Ascending aorta (tissue), 2 donors: ENCODE measurements at regions not wholly inside any gene's neighbourhood (a gene's known extent, or its start where the extent isn't known, plus 50 kb on each side); places are given as distances from the start of the nearest gene placed in this dataset.

Experiments used
- DNase-seq, 2 donors: peaks; one replicate each; pipeline ENCODE4 v3.0.0-alpha.2; 2019; ENCODE audit warnings: low spot score in 2 of 2
- H3K27ac ChIP-seq, 2 donors: fragments of 200-600 bp; sonication (generic); one replicate each; pipeline ENCODE4 v1.5.1; 2016 to 2017; ENCODE audit warnings: mild to moderate bottlenecking in 1 of 2
- H3K27me3 ChIP-seq: fragments of 200-600 bp; sonication (generic); one replicate; pipeline ENCODE4 v1.5.1; 2017
- H3K36me3 ChIP-seq, 2 donors: fragments of 200-600 bp; sonication (generic); one replicate each; pipeline ENCODE4 v1.5.1; 2016
- H3K4me1 ChIP-seq, 2 donors: fragments of 200-600 bp; sonication (generic); one replicate each; pipeline ENCODE4 v1.5.1; 2016 to 2017; ENCODE audit warnings: mild to moderate bottlenecking in 1 of 2
- H3K4me3 ChIP-seq, 2 donors: fragments of 200-600 bp; sonication (generic); one replicate each; pipeline ENCODE4 v1.5.1; 2016 to 2017; ENCODE audit warnings: mild to moderate bottlenecking in 1 of 2
- H3K9me3 ChIP-seq, 2 donors: fragments of 200-600 bp; sonication (generic); one replicate each; pipeline ENCODE4 v1.5.1; 2016
- intact Hi-C: fragments of 100-400 bp; cut with DNase I; formaldehyde crosslinking; loops from one replicate; pipeline ENCODE4 v1.15.1; 2023
- TF ChIP-seq, protein P1 (sequence below), 3 experiments: fragments of 200-600 bp in 2 of 3; fragments of 450-650 bp in 1 of 3; sonication (generic) in 2 of 3; IDR thresholded peaks; one replicate each; pipeline ENCODE4 v1.5.1; 2016 to 2019; ENCODE audit warnings: antibody characterized with exemption in 3 of 3, mild to moderate bottlenecking in 1 of 3, moderate library complexity in 1 of 3

DNA sequence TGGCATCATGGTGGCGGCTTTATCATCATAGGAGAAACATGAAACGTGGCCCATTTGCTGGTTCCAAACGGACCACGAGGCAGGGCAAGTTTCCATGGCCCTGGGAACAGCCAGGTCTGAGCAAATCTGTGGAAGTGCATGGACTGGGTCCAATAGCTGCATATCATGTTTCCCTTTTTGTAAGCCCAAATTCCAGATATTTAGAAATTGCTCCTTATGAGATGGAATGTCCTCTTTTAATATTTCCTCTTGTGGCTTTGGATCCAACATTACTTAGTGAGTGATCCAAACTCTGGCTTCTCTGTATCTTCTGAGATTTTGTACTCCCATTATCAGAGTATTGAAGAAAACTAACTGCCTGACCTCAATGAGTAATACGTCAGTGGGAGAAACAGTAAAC lies 79.8 kb upstream of the FBXL7 start:
- Histone ChIP-seq H3K4me3 (no peak overlapping the region), H3K27ac (no peak overlapping the region), H3K9me3 (no peaks in the 10 kb centered on the region), H3K4me1 (no peaks in the 10 kb centered on the region), H3K27me3 (no peaks in the 10 kb centered on the region), H3K36me3 (no peaks in the 10 kb centered on the region)
- TF ChIP-seq, protein P1, sequence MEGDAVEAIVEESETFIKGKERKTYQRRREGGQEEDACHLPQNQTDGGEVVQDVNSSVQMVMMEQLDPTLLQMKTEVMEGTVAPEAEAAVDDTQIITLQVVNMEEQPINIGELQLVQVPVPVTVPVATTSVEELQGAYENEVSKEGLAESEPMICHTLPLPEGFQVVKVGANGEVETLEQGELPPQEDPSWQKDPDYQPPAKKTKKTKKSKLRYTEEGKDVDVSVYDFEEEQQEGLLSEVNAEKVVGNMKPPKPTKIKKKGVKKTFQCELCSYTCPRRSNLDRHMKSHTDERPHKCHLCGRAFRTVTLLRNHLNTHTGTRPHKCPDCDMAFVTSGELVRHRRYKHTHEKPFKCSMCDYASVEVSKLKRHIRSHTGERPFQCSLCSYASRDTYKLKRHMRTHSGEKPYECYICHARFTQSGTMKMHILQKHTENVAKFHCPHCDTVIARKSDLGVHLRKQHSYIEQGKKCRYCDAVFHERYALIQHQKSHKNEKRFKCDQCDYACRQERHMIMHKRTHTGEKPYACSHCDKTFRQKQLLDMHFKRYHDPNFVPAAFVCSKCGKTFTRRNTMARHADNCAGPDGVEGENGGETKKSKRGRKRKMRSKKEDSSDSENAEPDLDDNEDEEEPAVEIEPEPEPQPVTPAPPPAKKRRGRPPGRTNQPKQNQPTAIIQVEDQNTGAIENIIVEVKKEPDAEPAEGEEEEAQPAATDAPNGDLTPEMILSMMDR (IDR thresholded peaks at IDR 0.05): no peak
- intact Hi-C loops: no loop called here
- DNase-seq: no peak

DNA sequence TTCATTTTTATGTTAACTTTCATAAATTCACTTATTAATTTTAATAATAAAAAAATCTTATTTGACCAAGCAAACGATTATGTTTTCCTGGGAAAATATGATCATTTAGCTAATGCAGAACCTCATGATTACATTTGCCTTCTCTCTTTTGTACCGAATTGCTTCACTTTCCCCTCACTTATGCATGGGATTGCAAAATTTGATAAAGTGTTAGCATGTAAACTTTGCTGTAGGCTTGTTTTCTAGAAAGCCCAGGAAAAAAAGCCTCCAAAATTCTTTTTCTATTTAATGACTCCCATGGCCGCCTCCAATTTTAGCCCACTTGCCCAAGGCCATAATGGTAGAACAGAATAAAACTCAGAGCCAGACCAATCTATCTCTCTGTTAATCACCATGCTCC lies 82.8 kb upstream of the FBXL7 start:
- DNase-seq: no peak
- Histone ChIP-seq H3K4me3 (no peak overlapping the region), H3K36me3 (no peaks in the 10 kb centered on the region), H3K9me3 (no peaks in the 10 kb centered on the region), H3K27me3 (no peaks in the 10 kb centered on the region), H3K27ac (no peak overlapping the region), H3K4me1 (no peaks in the 10 kb centered on the region)
- intact Hi-C loops: no loop called here
- TF ChIP-seq, protein P1 (IDR thresholded peaks at IDR 0.05): no peak

DNA sequence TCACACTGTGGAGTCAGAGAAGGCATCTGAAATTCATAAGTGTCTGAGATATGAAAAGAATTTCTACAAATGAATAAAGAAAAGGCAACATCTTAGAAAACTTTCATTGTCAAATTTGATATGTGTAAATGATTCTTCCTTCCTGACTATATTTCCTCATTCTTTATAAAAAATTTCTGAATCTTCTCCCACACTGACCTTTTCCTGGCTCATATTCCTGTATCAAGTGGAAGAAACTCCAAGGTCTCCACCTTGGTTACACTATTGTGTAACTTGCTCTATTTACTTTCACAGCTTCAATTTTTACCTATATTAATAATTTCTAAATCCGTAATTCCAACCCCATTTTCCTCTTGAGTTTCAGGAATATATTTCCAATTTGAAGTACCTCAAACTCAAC lies 93.5 kb upstream of the FBXL7 start:
- no peak for DNase-seq
- no peaks in the 10 kb centered on the region for H3K27me3 ChIP-seq
- no peaks in the 10 kb centered on the region for H3K4me1 ChIP-seq
- intact Hi-C loops: no loop called here
- peaks cover 0 to 21% of the 10 kb centered on the region in 2 donors for H3K9me3 ChIP-seq
- no peak overlapping the region for H3K4me3 ChIP-seq
- H3K36me3 ChIP-seq: no peaks in the 10 kb centered on the region
- TF ChIP-seq, protein P1 (IDR thresholded peaks at IDR 0.05): no peak
- no peak overlapping the region for H3K27ac ChIP-seq

DNA sequence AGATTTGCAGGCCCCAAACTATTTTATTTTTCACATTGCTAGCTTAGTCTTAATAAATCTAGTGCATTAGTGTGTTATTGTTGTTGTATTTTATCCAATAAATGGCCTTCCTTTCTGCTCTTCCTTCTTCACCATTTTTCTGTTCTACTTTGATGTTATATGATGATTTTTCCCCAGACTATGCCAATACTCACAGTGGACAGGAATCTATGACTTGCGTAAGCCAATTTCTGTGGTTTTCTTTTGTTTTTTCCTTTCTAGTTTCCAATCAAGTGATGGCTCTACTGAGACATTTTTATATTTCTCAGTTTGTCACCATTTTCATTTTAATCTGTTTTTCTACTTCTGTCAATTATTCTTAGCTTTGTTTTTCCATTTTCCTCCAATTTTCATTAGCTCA lies 106.8 kb upstream of the FBXL7 start:
- H3K9me3 ChIP-seq: no peaks in the 10 kb centered on the region
- H3K4me1 ChIP-seq: no peaks in the 10 kb centered on the region
- H3K27ac ChIP-seq: no peak overlapping the region
- intact Hi-C loops: no loop called here
- H3K27me3 ChIP-seq: no peaks in the 10 kb centered on the region
- H3K4me3 ChIP-seq: no peak overlapping the region
- DNase-seq: no peak
- TF ChIP-seq, protein P1 (IDR thresholded peaks at IDR 0.05): no peak
- no peaks in the 10 kb centered on the region for H3K36me3 ChIP-seq

DNA sequence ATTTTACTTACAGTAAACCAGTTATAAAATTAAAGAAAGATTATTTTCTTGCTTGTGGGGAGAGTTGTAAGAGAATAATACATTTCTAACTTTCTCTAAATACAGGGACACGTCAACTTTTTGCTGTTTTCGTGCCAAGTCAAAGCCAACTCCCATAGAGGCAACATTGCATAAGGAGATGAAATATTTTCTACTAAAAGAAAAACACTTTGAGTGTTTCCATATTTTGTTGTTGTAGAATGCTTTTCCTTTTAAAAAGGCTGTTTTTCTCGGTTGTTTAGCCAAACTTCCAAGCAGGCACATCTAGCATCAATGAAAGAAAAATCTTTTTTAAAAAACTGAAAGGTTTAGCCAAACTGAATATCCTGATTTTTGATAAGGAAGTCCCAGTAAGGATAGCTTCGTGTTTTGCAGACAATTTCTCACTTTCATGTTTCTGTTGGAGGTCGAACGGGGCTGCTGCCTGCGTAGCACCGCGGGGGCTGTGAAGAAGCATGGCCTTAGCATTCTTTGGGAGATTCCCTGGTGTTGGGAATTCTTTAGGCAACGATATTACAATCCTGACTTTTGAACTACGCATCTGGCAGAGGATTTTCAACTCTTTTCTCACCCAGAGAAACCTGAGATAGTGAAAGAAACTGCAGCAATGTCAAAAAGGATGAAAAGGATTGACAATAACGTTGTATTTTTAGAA lies 108.1 kb upstream of the FBXL7 start:
- peak overlapping the region in 1 of 2 donors; percentile 22 for H3K27ac ChIP-seq
- H3K9me3 ChIP-seq: no peaks in the 10 kb centered on the region
- DNase-seq: no peak
- TF ChIP-seq, protein P1 (IDR thresholded peaks at IDR 0.05): no peak
- intact Hi-C loops: no loop called here
- no peaks in the 10 kb centered on the region for H3K27me3 ChIP-seq
- peak overlapping the region; percentile 37 to 53 for H3K4me3 ChIP-seq
- H3K4me1 ChIP-seq: no peaks in the 10 kb centered on the region
- no peaks in the 10 kb centered on the region for H3K36me3 ChIP-seq

DNA sequence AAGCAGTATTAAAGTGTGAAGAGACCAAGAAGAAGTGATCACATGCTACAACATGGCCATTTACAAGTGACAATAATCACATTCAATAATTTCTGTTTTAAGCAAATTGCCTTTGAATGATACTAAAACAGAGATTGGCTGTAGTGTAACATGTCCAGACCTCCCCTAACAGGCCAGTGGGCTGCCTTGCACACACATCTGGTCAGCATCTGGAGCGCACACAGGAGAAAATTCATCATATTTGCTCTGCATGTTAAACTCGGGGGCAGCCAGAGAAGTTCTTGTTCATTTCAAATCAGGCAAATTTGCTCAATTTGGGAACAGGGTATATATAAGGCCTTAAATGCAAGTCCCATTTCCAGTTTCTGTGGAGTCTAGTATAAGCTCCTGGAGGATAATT lies 111.1 kb upstream of the FBXL7 start:
- Histone ChIP-seq H3K27ac (no peak overlapping the region), H3K4me3 (no peak overlapping the region), H3K9me3 (no peaks in the 10 kb centered on the region), H3K36me3 (no peaks in the 10 kb centered on the region), H3K27me3 (no peaks in the 10 kb centered on the region), H3K4me1 (no peaks in the 10 kb centered on the region)
- no peak for DNase-seq
- TF ChIP-seq, protein P1 (IDR thresholded peaks at IDR 0.05): no peak
- intact Hi-C loops: loop anchor here (10.0 kb wide), 1 partner anchor 406 kb away; no protein-coding TSS in a partner anchor
